Bronchial epithelial cell (primary cell): ENCODE measurements at regions not wholly inside any gene's neighbourhood (a gene's known extent, or its start where the extent isn't known, plus 50 kb on each side); places are given as distances from the start of the nearest gene placed in this dataset.

Source experiments
- DNase-seq: peaks from one replicate; pipeline ENCODE4 v3.0.0-alpha.2; 2010; ENCODE audit warnings: low read depth
- FAIRE-seq: peaks from 2 replicates; lab custom pipeline; 2011; peaks lifted over from hg19 to GRCh38; lab: Jason Lieb, UNC
- H3K27me3 ChIP-seq: 2 replicates; pipeline ENCODE4 v1.5.1; 2011; ENCODE audit warnings: low read length; ENCODE audit not compliant: control insufficient read depth, insufficient read depth
- H3K36me3 ChIP-seq: 2 replicates; pipeline ENCODE4 v1.5.1; 2011; ENCODE audit warnings: low read length; ENCODE audit not compliant: control insufficient read depth, insufficient read depth
- H3K4me3 ChIP-seq: 2 replicates; pipeline ENCODE4 v1.5.1; 2011; ENCODE audit warnings: mild to moderate bottlenecking, low read depth, low read length, control low read depth
- CTCF ChIP-seq: IDR thresholded peaks from 2 replicates; pipeline ENCODE4 v1.5.1; 2011; ENCODE audit warnings: mild to moderate bottlenecking, moderate library complexity, low read length, control low read depth, inconsistent platforms; ENCODE audit not compliant: insufficient read depth, severe bottlenecking

GRCh38 chr6:45780523-45780922 is 235.1 kb downstream of the CLIC5 start:
- H3K4me3 ChIP-seq = no peak overlapping the region
- TF ChIP-seq CTCF = no peak
- H3K36me3 ChIP-seq = no peaks in the 10 kb centered on the region
- H3K27me3 ChIP-seq = no peaks in the 10 kb centered on the region
- FAIRE-seq (no peak), DNase-seq (no peak)

DNA sequence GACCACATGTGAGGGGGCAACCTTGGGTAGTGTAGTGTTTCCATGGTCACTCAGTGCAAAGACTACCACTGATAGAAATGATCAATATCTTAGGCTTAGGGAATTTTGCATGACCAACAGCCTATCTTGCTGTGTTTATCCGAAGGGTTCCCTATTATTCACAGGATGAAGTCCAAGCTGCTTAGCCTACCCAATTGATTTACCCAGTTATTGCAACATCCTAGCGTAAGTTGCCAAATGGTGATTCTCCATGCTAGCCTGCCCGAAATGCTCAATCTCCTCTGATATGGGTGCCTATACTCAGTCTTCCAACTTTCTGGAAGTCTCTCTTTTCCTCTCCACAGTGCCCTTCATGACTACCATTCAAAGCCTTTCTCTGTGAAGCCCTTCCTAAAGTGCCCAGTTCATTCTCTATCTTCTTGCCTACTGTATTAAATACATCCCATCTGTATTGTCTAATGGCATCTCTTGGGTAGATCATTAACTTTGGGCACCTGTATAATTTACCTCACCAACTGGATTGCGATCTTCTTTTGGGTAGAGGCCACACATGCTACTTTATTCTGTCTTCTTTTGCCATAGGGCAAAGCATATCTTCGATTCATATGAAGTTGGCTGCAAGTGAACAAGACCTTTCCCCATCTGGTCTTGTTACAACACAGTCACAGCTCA is 240.5 kb downstream of the CLIC5 start:
- no peak overlapping the region for H3K4me3 ChIP-seq
- no peaks in the 10 kb centered on the region for H3K27me3 ChIP-seq
- no peak for DNase-seq
- no peaks in the 10 kb centered on the region for H3K36me3 ChIP-seq
- no peak for TF ChIP-seq CTCF
- no peak for FAIRE-seq

- FAIRE-seq = no peak
- no peak overlapping the region for H3K4me3 ChIP-seq
- DNase-seq = no peak
- no peak for TF ChIP-seq CTCF
- H3K36me3 ChIP-seq = no peaks in the 10 kb centered on the region
- no peaks in the 10 kb centered on the region for H3K27me3 ChIP-seq
Measured at GRCh38 chr6:45773906-45774305, 241.8 kb downstream of the CLIC5 start.

- FAIRE-seq (no peak), DNase-seq (no peak)
- H3K36me3 ChIP-seq = no peaks in the 10 kb centered on the region
- TF ChIP-seq CTCF = no peak
- no peak overlapping the region for H3K4me3 ChIP-seq
- no peaks in the 10 kb centered on the region for H3K27me3 ChIP-seq
Measured at GRCh38 chr6:45772886-45773495, 242.7 kb downstream of the CLIC5 start.

- DNase-seq = no peak
- TF ChIP-seq CTCF = no peak
- H3K36me3 ChIP-seq = no peaks in the 10 kb centered on the region
- no peak overlapping the region for H3K4me3 ChIP-seq
- H3K27me3 ChIP-seq = no peaks in the 10 kb centered on the region
- FAIRE-seq = no peak
Measured at GRCh38 chr6:45772051-45772450, 243.6 kb downstream of the CLIC5 start.
